Suprapubic skin (tissue), 4 donors: ENCODE measurements at regions not wholly inside any gene's neighbourhood (a gene's known extent, or its start where the extent isn't known, plus 50 kb on each side); places are given as distances from the start of the nearest gene placed in this dataset.

ENCODE experiments used
- EP300 ChIP-seq: sonication (generic); formaldehyde crosslinking; IDR thresholded peaks from one replicate; pipeline ENCODE4 v1.6.1; 2017; ENCODE audit warnings: antibody characterized with exemption
- POLR2AphosphoS5 ChIP-seq, 3 donors: sonication (generic); formaldehyde crosslinking; IDR thresholded peaks; one replicate each; pipeline ENCODE4 v1.6.1; 2017; ENCODE audit warnings: antibody characterized with exemption in 3 of 3

- TF ChIP-seq POLR2AphosphoS5 (IDR thresholded peaks at IDR 0.05): no peak
- no peak for TF ChIP-seq EP300
Observed at GRCh38 chr3:67301556-67301955, 303.4 kb downstream of the KBTBD8 start.
